ENCODE measurements at regions not wholly inside any gene's neighbourhood (a gene's known extent, or its start where the extent isn't known, plus 50 kb on each side); places are given as distances from the start of the nearest gene placed in this dataset.

- no peaks in the 10 kb centered on the region for H3K9me2 ChIP-seq (replicated peaks; ENCODE audit: low read length)
- CTCF ChIA-PET = interaction anchor here (0.6 to 0.7 kb wide), 2 partner anchors 35 to 138 kb away, joined by 3 read pairs; no protein-coding TSS in a partner anchor
- DNase-seq (peak; percentile 64), ATAC-seq (peak; percentile 78)
- H4K20me1 ChIP-seq (ENCODE audit: low read length) = no peaks in the 10 kb centered on the region
- no TSS peak for BruUV-seq (replicated peaks)
- TF ChIP-seq EZH2 (IDR thresholded peaks at IDR 0.05; ENCODE audit: low read length, unreplicated experiment) (no peak), EZH2phosphoT487 (IDR thresholded peaks at IDR 0.05; ENCODE audit: borderline replicate concordance, low read length) (no peak), CTCF (conservative IDR thresholded peaks at IDR 0.05; ENCODE audit: low read depth, low read length) (peak; percentile 81)
- H3K4me1 ChIP-seq (ENCODE audit: insufficient read depth, low read length) = peaks cover 9% of the 10 kb centered on the region; the same call in 1 of the 2 replicates
- H3K4me3 ChIP-seq (ENCODE audit: low read length) = no peak overlapping the region
- no peak overlapping the region for H2AFZ ChIP-seq (ENCODE audit: low read length)
- no peak overlapping the region for H3K9ac ChIP-seq (ENCODE audit: low read length)
- POLR2A ChIA-PET (ENCODE audit: unreplicated experiment) = interaction anchor here (0.7 kb wide), 1 partner anchor 9 kb away, joined by 3 read pairs; no protein-coding TSS in a partner anchor
- no peak overlapping the region for H3K27ac ChIP-seq (ENCODE audit: low read length)
- no peaks in the 10 kb centered on the region for H3K9me3 ChIP-seq (ENCODE audit: low read length)
- H3K79me2 ChIP-seq (ENCODE audit: low read length) = no peaks in the 10 kb centered on the region
- no peaks in the 10 kb centered on the region for H3K27me3 ChIP-seq (ENCODE audit: low read length)
- no peaks in the 10 kb centered on the region for H3F3A ChIP-seq (ENCODE audit: low read length, unreplicated experiment)
- intact Hi-C loops (cut with micrococcal nuclease) = loop anchor here (5.0 to 10.0 kb wide), 2 partner anchors 141 to 239 kb away; no protein-coding TSS in a partner anchor
- no peak overlapping the region for H3K4me2 ChIP-seq (ENCODE audit: low read length)
- H3K36me3 ChIP-seq (ENCODE audit: low read depth, low read length) = no peaks in the 10 kb centered on the region
These were observed 241.4 kb downstream of the IBTK start for GRCh38 chr6:82006027-82006738.

- Histone ChIP-seq H3K27me3 (ENCODE audit: low read length) (no peaks in the 10 kb centered on the region), H3K9me3 (ENCODE audit: low read length) (no peaks in the 10 kb centered on the region), H3K9ac (ENCODE audit: low read length) (no peak overlapping the region), H3F3A (ENCODE audit: low read length, unreplicated experiment) (peaks cover 14% of the 10 kb centered on the region), H3K36me3 (ENCODE audit: low read depth, low read length) (no peaks in the 10 kb centered on the region), H3K4me1 (ENCODE audit: insufficient read depth, low read length) (peaks cover 40% of the 10 kb centered on the region), H2AFZ (ENCODE audit: low read length) (no peak overlapping the region), H4K20me1 (ENCODE audit: low read length) (no peaks in the 10 kb centered on the region), H3K4me2 (ENCODE audit: low read length) (no peak overlapping the region), H3K9me2 (replicated peaks; ENCODE audit: low read length) (no peaks in the 10 kb centered on the region), H3K4me3 (ENCODE audit: low read length) (no peak overlapping the region), H3K27ac (ENCODE audit: low read length) (no peak overlapping the region), H3K79me2 (ENCODE audit: low read length) (no peaks in the 10 kb centered on the region)
- TF ChIP-seq EZH2phosphoT487 (IDR thresholded peaks at IDR 0.05; ENCODE audit: borderline replicate concordance, low read length) (no peak), CTCF (conservative IDR thresholded peaks at IDR 0.05; ENCODE audit: low read depth, low read length) (no peak), EZH2 (IDR thresholded peaks at IDR 0.05; ENCODE audit: low read length, unreplicated experiment) (no peak)
- ChIA-PET CTCF (interaction anchor here (0.5 kb wide), 1 partner anchor 640 kb away, joined by 3 read pairs; no protein-coding TSS in a partner anchor), POLR2A (ENCODE audit: unreplicated experiment) (no interaction called here)
- DNase-seq (no peak), ATAC-seq (no peak)
- no TSS peak for BruUV-seq (replicated peaks)
- intact Hi-C loops (cut with micrococcal nuclease) = loop anchor here (10.0 kb wide), 1 partner anchor 136 kb away; no protein-coding TSS in a partner anchor
These were observed 247.0 kb downstream of the IBTK start for GRCh38 chr6:82000551-82000950.

GRCh38 chr6:81999826-82000225 lies 247.3 kb upstream of the TENT5A start:
- no peaks in the 10 kb centered on the region for H3K27me3 ChIP-seq (ENCODE audit: low read length)
- H3K9me3 ChIP-seq (ENCODE audit: low read length) = no peaks in the 10 kb centered on the region
- POLR2A ChIA-PET (ENCODE audit: unreplicated experiment) = no interaction called here
- no peaks in the 10 kb centered on the region for H3K79me2 ChIP-seq (ENCODE audit: low read length)
- ATAC-seq (no peak), DNase-seq (no peak)
- TF ChIP-seq CTCF (conservative IDR thresholded peaks at IDR 0.05; ENCODE audit: low read depth, low read length) = no peak
- no peak for TF ChIP-seq EZH2phosphoT487 (IDR thresholded peaks at IDR 0.05; ENCODE audit: borderline replicate concordance, low read length)
- TF ChIP-seq EZH2 (IDR thresholded peaks at IDR 0.05; ENCODE audit: low read length, unreplicated experiment) = no peak
- H3K27ac ChIP-seq (ENCODE audit: low read length) = no peak overlapping the region
- H3K9ac ChIP-seq (ENCODE audit: low read length) = no peak overlapping the region
- CTCF ChIA-PET = no interaction called here
- no peaks in the 10 kb centered on the region for H4K20me1 ChIP-seq (ENCODE audit: low read length)
- intact Hi-C loops (cut with micrococcal nuclease) = loop anchor here (5.0 to 10.0 kb wide), 2 partner anchors 135 to 248 kb away; partner anchors contain the start of gene TENT5A
- no peak overlapping the region for H3K4me2 ChIP-seq (ENCODE audit: low read length)
- peaks cover 14% of the 10 kb centered on the region for H3F3A ChIP-seq (ENCODE audit: low read length, unreplicated experiment)
- BruUV-seq (replicated peaks) = no TSS peak
- no peaks in the 10 kb centered on the region for H3K36me3 ChIP-seq (ENCODE audit: low read depth, low read length)
- H3K9me2 ChIP-seq (replicated peaks; ENCODE audit: low read length) = no peaks in the 10 kb centered on the region
- H3K4me3 ChIP-seq (ENCODE audit: low read length) = no peak overlapping the region
- H2AFZ ChIP-seq (ENCODE audit: low read length) = no peak overlapping the region
- peaks cover 47% of the 10 kb centered on the region for H3K4me1 ChIP-seq (ENCODE audit: insufficient read depth, low read length)
